ENCODE measurements at regions not wholly inside any gene's neighbourhood (a gene's known extent, or its start where the extent isn't known, plus 50 kb on each side); places are given as distances from the start of the nearest gene placed in this dataset.
"Not testable (repeated sequence)": the region's sequence is repeated elsewhere in the genome, so short reads cannot be mapped to it uniquely, and the experiment has no call there.

GRCh38 chr1:192516776-192517297, 58.7 kb upstream of the RGS1 start:
- Histone ChIP-seq H3K36me3 (replicated peaks in 1 of 2; ENCODE audit: insufficient read depth in 1 of 2, low read depth in 2 of 2) (no peaks in the 10 kb centered on the region), H3K27ac (peak overlapping the region in 1 of 4 donors; percentile 50), H3K27me3 (no peaks in the 10 kb centered on the region), H3K4me1 (peaks cover 11% of the 10 kb centered on the region), H3K4me3 (no peak overlapping the region), H3K9me3 (no peaks in the 10 kb centered on the region)
- ATAC-seq = no peak
- WGBS, 2 donors = 40 to 48% methylated on average over 11 of the region's 11 CpGs
- intact Hi-C loops (cut with DNase I) = no loop called here
- DNase-seq = peak in 1 of 4 donors; percentile 62
- TF ChIP-seq CTCF (IDR thresholded peaks at IDR 0.05) = no peak

GRCh38 chr1:192517716-192518355, 57.7 kb upstream of the RGS1 start:
- H3K9me3 ChIP-seq; H3K4me3 ChIP-seq; H3K27me3 ChIP-seq; intact Hi-C loops (cut with DNase I); ATAC-seq; H3K36me3 ChIP-seq (replicated peaks in 1 of 2; ENCODE audit: insufficient read depth in 1 of 2, low read depth in 2 of 2); H3K4me1 ChIP-seq; DNase-seq: not testable (repeated sequence)
- peak overlapping the region in 1 of 4 donors; percentile 45 for H3K27ac ChIP-seq
- WGBS, 2 donors = 80 to 81% methylated on average over 6 of the region's 6 CpGs

- Histone ChIP-seq H3K27me3 (no peaks in the 10 kb centered on the region), H3K4me3 (no peak overlapping the region), H3K36me3 (replicated peaks in 1 of 2; ENCODE audit: insufficient read depth in 1 of 2, low read depth in 2 of 2) (no peaks in the 10 kb centered on the region), H3K27ac (no peak overlapping the region), H3K9me3 (no peaks in the 10 kb centered on the region), H3K4me1 (no peaks in the 10 kb centered on the region)
- ATAC-seq = no peak
- no peak for DNase-seq
- TF ChIP-seq POLR2A (IDR thresholded peaks at IDR 0.05) = no peak
- TF ChIP-seq CTCF (IDR thresholded peaks at IDR 0.05) = no peak
- intact Hi-C loops (cut with DNase I) = no loop called here
These were observed 56.9 kb upstream of the RGS1 start for GRCh38 chr1:192518700-192519099.

GRCh38 chr1:192521734-192522133, 53.8 kb upstream of the RGS1 start:
- Histone ChIP-seq H3K36me3 (replicated peaks in 1 of 2; ENCODE audit: insufficient read depth in 1 of 2, low read depth in 2 of 2) (no peaks in the 10 kb centered on the region), H3K9me3 (no peaks in the 10 kb centered on the region), H3K4me3 (no peak overlapping the region), H3K4me1 (no peaks in the 10 kb centered on the region), H3K27ac (no peak overlapping the region), H3K27me3 (no peaks in the 10 kb centered on the region)
- ATAC-seq = no peak
- intact Hi-C loops (cut with DNase I) = no loop called here
- TF ChIP-seq POLR2A (IDR thresholded peaks at IDR 0.05) (no peak), CTCF (IDR thresholded peaks at IDR 0.05) (no peak)
- 41 to 90% methylated on average over 1 of the region's 1 CpG for WGBS, 2 donors
- DNase-seq = peak in 1 of 4 donors; percentile 49

- ATAC-seq (no peak), DNase-seq (no peak)
- TF ChIP-seq POLR2A (IDR thresholded peaks at IDR 0.05) = no peak
- TF ChIP-seq CTCF (IDR thresholded peaks at IDR 0.05) = no peak
- WGBS, 2 donors = 82 to 90% methylated on average over 5 of the region's 5 CpGs
- Histone ChIP-seq H3K27ac (no peak overlapping the region), H3K4me1 (no peaks in the 10 kb centered on the region), H3K27me3 (no peaks in the 10 kb centered on the region), H3K36me3 (replicated peaks in 1 of 2; ENCODE audit: insufficient read depth in 1 of 2, low read depth in 2 of 2) (no peaks in the 10 kb centered on the region), H3K4me3 (no peak overlapping the region), H3K9me3 (no peaks in the 10 kb centered on the region)
- intact Hi-C loops (cut with DNase I) = no loop called here
These were observed 52.9 kb upstream of the RGS1 start for GRCh38 chr1:192522673-192523072.
